Brain microvascular endothelial cell (primary cell): ENCODE measurements at regions not wholly inside any gene's neighbourhood (a gene's known extent, or its start where the extent isn't known, plus 50 kb on each side); places are given as distances from the start of the nearest gene placed in this dataset.

ENCODE experiments used
- DNase-seq: peaks from one replicate; pipeline ENCODE4 v3.0.0-alpha.2; 2020
- H3K27ac ChIP-seq: fragments of 250-450 bp; sonication (Bioruptor Pico); 2 replicates; pipeline ENCODE4 v1.5.1; 2020; ENCODE audit warnings: mild to moderate bottlenecking, moderate library complexity
- H3K27me3 ChIP-seq: fragments of 250-450 bp; sonication (Bioruptor Pico); replicated peaks from 2 replicates; pipeline ENCODE4 v1.5.1; 2020; ENCODE audit warnings: mild to moderate bottlenecking
- H3K36me3 ChIP-seq: fragments of 250-450 bp; sonication (Bioruptor Pico); replicated peaks from 2 replicates; pipeline ENCODE4 v1.5.1; 2020; ENCODE audit warnings: mild to moderate bottlenecking
- H3K4me3 ChIP-seq: 2 replicates; pipeline ENCODE4 v1.5.1; 2011; ENCODE audit warnings: low read depth, mild to moderate bottlenecking, control low read depth, low read length, moderate library complexity
- CTCF ChIP-seq: IDR thresholded peaks from 2 replicates; pipeline ENCODE4 v1.5.1; 2011; ENCODE audit warnings: low read depth, mild to moderate bottlenecking, moderate library complexity, low read length, control low read depth, inconsistent platforms; ENCODE audit errors: missing control alignments
- in situ Hi-C: cut with HindIII; loops from 2 replicates; pipeline ENCODE4 v1.10.0; 2017; ENCODE audit warnings: low sequenced_read_pairs, low pct_ligation_motif_present

- no peak overlapping the region for H3K4me3 ChIP-seq
- in situ Hi-C loops: no loop called here
- TF ChIP-seq CTCF: no peak
- no peaks in the 10 kb centered on the region for H3K27me3 ChIP-seq
- H3K36me3 ChIP-seq: no peaks in the 10 kb centered on the region
- no peak overlapping the region for H3K27ac ChIP-seq
- DNase-seq: no peak
Measured at GRCh38 chr3:95595416-95596075, 1218.8 kb upstream of the EPHA6 start.

GRCh38 chr3:95607926-95608325 lies 1206.5 kb upstream of the EPHA6 start:
- no peak overlapping the region for H3K27ac ChIP-seq
- DNase-seq: no peak
- in situ Hi-C loops: no loop called here
- no peaks in the 10 kb centered on the region for H3K27me3 ChIP-seq
- no peak overlapping the region for H3K4me3 ChIP-seq
- H3K36me3 ChIP-seq: no peaks in the 10 kb centered on the region
- no peak for TF ChIP-seq CTCF

- Histone ChIP-seq H3K27me3 (no peaks in the 10 kb centered on the region), H3K27ac (no peak overlapping the region), H3K36me3 (no peaks in the 10 kb centered on the region), H3K4me3 (no peak overlapping the region)
- in situ Hi-C loops: no loop called here
- DNase-seq: no peak
- no peak for TF ChIP-seq CTCF
Measured at GRCh38 chr3:95609411-95609810, 1205.0 kb upstream of the EPHA6 start.

GRCh38 chr3:95612611-95613010 lies 1201.8 kb upstream of the EPHA6 start:
- in situ Hi-C loops: no loop called here
- Histone ChIP-seq H3K27ac (no peak overlapping the region), H3K27me3 (no peaks in the 10 kb centered on the region), H3K4me3 (no peak overlapping the region), H3K36me3 (no peaks in the 10 kb centered on the region)
- no peak for TF ChIP-seq CTCF
- DNase-seq: no peak

- no peak for TF ChIP-seq CTCF
- Histone ChIP-seq H3K4me3 (no peak overlapping the region), H3K27ac (no peak overlapping the region), H3K27me3 (no peaks in the 10 kb centered on the region), H3K36me3 (no peaks in the 10 kb centered on the region)
- in situ Hi-C loops: no loop called here
- no peak for DNase-seq
Measured at GRCh38 chr3:95613993-95614392, 1200.4 kb upstream of the EPHA6 start.
